OCI-M1 (cell line): ENCODE measurements at regions not wholly inside any gene's neighbourhood (a gene's known extent, or its start where the extent isn't known, plus 50 kb on each side); places are given as distances from the start of the nearest gene placed in this dataset.
"Not testable (repeated sequence)": the region's sequence is repeated elsewhere in the genome, so short reads cannot be mapped to it uniquely, and the experiment has no call there.

Experiments used
- DNase-seq: peaks from one replicate; lab custom pipeline; 2025; lab: John Stamatoyannopoulos, UW

DNA sequence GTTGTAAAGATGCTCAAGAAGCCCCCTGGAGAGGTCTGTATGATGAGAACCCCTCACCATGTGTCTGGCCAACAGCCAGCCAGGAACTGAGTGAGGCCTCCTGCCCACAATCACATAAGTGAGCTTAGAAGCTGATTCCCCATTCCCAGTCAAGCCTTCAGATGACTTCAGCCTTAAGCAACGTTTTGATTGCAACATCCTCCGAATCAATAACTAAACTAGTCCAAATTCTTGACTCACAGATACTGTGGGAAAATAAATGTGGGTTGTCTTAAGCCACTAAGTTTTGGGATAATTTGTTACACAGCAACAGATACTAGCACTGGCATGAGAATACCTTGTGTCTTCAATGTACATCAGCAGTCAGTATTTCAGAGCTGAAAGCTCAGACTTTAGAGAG lies 54.5 kb upstream of the HS3ST4 start:
- DNase-seq, result no peak

GRCh38 chr16:25636662-25637061 lies 55.1 kb upstream of the HS3ST4 start:
- DNase-seq, result no peak

- no peak for DNase-seq
Observed at GRCh38 chr16:25635454-25635853, 56.3 kb upstream of the HS3ST4 start.

- DNase-seq, result no peak
Observed at GRCh38 chr16:25633549-25633948, 58.2 kb upstream of the HS3ST4 start.

- no peak for DNase-seq
Observed at GRCh38 chr16:25628766-25629165, 63.0 kb upstream of the HS3ST4 start.

DNA sequence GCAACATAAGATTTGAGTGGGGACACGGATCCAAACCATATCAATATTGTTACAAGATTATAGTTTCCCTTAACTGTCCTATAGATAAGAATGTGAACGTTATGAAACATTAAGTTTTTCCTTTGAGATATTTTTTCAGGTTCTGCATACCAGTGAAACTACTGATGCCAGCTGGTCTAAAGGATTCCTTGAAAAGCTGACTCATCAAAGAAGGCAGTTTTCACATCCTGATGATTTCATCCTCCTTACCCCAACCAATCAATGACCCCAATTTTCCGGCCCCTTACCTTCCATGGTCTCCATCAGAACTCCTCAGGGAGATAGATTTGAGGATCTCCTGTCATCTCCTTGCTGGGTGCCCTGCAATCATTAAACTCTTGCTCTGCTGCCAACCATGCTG lies 64.1 kb upstream of the HS3ST4 start:
- DNase-seq, result no peak

DNA sequence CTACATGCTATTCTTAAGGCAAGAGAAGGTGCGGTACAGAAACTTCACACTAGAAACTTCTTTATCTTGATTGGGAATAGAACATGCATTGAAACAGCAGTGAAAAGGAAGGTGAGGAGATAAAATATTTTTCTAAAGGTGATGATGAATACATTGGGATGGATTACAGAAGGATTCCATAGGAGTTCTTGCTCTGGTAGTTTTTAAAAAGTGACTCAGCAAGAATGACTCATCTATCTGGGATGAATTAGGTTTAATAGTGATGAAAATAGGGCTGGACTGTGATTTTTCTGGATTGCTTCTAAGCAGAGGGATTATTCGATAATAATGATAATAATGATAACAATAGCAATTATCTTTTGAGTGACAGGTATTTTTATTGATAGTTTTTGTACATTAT lies 65.6 kb upstream of the HS3ST4 start:
- no peak for DNase-seq

- DNase-seq, result no peak
Observed at GRCh38 chr16:25625620-25626019, 66.1 kb upstream of the HS3ST4 start.

GRCh38 chr16:25614716-25615265 lies 77.0 kb upstream of the HS3ST4 start:
- no peak for DNase-seq

DNA sequence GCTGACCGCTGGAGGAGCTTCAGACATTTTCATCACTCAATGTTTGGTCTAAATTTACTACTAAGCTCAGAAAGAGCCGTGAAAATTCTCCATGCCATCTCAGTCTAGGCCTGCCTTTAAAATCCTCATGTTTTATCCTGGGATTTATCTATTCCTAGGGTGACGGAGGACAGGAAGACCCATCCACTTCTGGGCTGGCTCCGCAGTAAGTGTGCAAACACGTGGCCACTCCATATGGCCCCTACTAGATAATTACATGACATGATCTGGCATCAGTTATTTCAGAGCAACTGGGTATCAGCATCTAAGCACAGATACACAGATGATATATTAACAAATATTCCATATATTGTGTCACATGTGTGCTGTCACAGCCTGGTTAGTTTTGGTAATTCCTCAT lies 77.8 kb upstream of the HS3ST4 start:
- no peak for DNase-seq

DNA sequence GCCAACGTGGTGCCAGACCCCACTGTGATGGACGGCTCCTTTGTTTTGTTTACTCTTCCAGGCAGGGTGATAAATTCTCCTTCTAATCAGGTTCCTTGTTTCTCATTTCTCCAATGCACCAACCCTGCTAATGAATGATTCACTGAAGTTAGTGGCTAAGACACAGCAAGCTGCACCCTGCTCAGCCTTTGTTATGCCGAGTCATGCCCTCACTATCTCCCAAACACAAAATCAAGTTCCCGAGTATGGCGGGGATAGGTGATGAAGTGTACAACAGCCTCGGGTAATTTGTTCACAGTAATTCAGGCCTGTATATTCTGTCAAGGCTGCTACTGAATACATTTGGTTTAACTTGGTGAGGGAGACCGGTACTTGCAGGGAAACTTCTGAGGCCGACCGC lies 83.8 kb upstream of the HS3ST4 start:
- no peak for DNase-seq

DNA sequence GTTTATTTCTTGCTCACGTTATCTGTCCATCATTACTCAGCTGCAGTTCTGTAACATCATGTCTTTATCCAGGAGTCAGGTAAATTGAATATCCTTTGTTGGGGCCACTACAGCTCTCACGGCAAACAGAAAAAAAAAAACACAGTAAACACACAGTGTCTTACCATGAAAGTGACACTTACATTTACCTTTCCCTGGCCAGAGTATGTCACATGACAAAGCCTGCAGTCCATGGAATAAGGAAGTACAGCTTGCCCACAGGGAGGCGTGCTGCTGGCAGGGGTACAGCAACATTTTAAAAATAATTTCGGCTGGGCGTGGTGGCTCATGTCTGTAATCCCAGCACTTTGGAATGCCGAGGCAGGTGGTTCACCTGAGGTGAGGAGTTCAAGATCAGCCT lies 85.7 kb upstream of the HS3ST4 start:
- no peak for DNase-seq

DNA sequence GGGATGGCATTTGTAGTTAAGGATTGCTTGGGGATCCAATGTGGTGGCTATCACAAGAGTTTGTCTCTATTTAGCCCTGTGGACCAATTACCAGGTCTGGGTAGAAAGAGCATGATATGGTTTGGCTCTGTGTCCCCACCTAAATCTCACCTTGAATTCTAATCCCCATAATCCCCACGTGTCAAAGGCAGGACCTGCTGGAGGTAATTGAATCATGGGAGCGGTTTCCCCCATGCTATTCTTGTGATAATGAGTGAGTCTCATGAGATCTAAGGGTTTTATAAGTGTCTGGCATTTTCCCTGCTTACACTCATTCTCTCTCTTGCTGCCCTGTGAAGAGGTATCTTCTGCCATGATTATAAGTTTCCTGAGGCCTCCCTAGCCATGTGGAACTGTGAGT lies 86.4 kb upstream of the HS3ST4 start:
- DNase-seq, result no peak

DNA sequence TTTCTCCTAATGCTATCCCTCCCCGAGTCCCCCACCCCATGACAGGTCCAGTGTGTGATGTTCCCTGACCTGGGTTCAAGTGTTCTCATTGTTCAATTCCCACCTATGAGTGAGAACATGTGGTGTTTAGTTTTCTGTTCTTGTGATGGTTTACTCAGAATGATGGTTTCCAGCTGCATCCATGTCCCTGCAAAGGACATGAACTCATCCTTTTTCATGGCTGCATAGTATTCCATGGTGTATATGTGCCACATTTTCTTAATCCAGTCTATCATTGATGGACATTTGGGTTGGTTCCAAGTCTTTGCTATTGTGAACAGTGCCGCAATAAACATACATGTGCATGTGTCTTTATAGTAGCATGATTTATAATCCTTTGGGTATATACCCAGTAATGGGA lies 90.5 kb upstream of the HS3ST4 start:
- not testable (repeated sequence) for DNase-seq

- DNase-seq, result no peak
Observed at GRCh38 chr16:25596194-25596593, 95.6 kb upstream of the HS3ST4 start.

DNA sequence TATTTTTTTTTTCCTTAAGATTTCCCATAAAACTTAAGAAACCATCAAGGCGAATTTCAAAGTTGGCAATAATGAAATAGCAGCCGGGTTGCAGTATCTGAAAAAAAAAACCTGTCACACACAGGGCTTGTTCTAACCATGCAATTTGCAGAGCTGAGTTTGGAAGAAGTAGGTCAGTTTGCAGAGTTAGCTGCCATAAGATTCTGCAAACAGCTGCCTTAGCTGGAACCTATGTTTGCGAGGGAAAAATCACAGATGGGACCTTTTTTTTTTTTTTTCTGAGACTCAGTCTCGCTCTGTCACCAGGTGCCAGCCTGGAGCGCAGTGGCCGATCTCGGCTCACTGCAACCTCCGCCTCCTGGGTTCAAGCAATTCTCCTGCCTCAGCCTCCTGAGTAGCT lies 98.5 kb upstream of the HS3ST4 start:
- no peak for DNase-seq

GRCh38 chr16:25587783-25588182 lies 104.0 kb upstream of the HS3ST4 start:
- DNase-seq, result no peak

DNA sequence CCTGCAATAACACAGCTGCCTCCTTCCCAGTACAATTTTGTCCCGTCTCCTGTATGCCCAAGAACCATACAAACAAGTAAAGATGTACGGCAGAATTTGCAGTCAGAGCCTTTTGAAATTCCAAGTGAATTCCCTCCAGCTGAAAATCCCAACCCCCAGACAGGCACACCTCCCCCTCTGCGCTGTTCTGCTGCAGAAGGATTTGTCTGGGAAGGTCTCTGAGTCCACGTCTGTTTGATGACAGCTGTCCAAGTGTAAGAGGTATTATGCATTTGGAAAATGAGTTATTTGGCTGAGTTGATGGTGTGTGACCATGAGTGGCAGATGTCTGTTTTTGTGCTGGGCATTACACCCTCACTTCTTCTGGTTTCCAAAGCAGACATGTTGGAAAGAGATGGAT lies 104.9 kb upstream of the HS3ST4 start:
- no peak for DNase-seq

- DNase-seq, result peak; percentile 1
Observed at GRCh38 chr16:25585526-25585925, 106.2 kb upstream of the HS3ST4 start.

- no peak for DNase-seq
Observed at GRCh38 chr16:25580041-25580440, 111.7 kb upstream of the HS3ST4 start.

- no peak for DNase-seq
Observed at GRCh38 chr16:25575363-25575762, 116.4 kb upstream of the HS3ST4 start.

- DNase-seq, result no peak
Observed at GRCh38 chr16:25571712-25572111, 120.0 kb upstream of the HS3ST4 start.

- DNase-seq, result no peak
Observed at GRCh38 chr16:25570131-25570530, 121.6 kb upstream of the HS3ST4 start.

DNA sequence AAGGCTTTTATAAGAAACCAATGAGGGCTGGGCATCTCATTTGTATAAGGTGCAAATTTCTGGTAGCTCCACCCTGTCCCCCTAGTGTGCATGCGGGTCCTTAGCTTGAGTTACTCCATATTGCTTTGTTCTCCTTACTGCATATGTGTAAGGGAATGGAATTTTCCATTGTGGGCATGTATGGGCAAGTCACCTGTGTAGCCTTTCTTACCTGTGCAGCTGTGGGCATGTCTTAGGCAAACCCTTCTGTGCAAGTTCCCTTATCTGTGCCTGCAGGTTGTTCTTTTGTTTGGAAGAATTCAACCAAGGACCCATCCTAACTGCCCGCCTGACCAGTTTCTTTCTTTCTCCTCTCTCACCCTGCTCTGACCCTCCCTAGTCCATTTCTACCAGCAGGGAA lies 122.8 kb upstream of the HS3ST4 start:
- DNase-seq, result no peak

- no peak for DNase-seq
Observed at GRCh38 chr16:25566183-25566582, 125.6 kb upstream of the HS3ST4 start.
